ENCODE measurements at regions not wholly inside any gene's neighbourhood (a gene's known extent, or its start where the extent isn't known, plus 50 kb on each side); places are given as distances from the start of the nearest gene placed in this dataset.
A peak's percentile ranks its signal among the peaks of the same experiment; 100 is the strongest.

GRCh38 chr1:25022361-25023189 lies 92.5 kb upstream of the RUNX3 start (continued):
- TF ChIP-seq ZFP1 (CRISPR knock-in tag; IDR thresholded peaks at IDR 0.05) = no peak
- no peak for TF ChIP-seq THYN1 (CRISPR knock-in tag; IDR thresholded peaks at IDR 0.05; ENCODE audit: borderline replicate concordance, low read depth)
- TF ChIP-seq KDM5A (IDR thresholded peaks at IDR 0.05; ENCODE audit: borderline replicate concordance, low read length) = no peak

- POLR2A ChIA-PET = no interaction called here
- no peak; the same call in 2 of the 3 replicates for ATAC-seq
- Histone ChIP-seq H3K9ac (ENCODE audit: insufficient read depth, low read depth, low read length) (no peak overlapping the region), H3K4me3 (replicated peaks in 1 of 3; ENCODE audit: insufficient read depth in 1 of 3, low read depth in 2 of 3, low read length in 3 of 3) (peak overlapping the region in 1 of 3 experiments; percentile 69; a peak in 1 of 6 replicates), H3K4me1 (ENCODE audit: insufficient read depth, low read length) (peaks cover 25% of the 10 kb centered on the region), H3K27ac (ENCODE audit: extremely low read length, insufficient read depth, low read length) (no peak overlapping the region), H3K36me3 (replicated peaks in 1 of 2; ENCODE audit: control insufficient read depth in 1 of 2, insufficient read depth in 2 of 2, low read length in 2 of 2) (no peaks in the 10 kb centered on the region), H4K20me1 (ENCODE audit: insufficient read depth, low read length) (no peaks in the 10 kb centered on the region), H3K27me3 (ENCODE audit: control insufficient read depth in 1 of 2, insufficient read depth in 2 of 2, low read length in 2 of 2) (peaks cover 5 to 7% of the 10 kb centered on the region in 2 experiments; a peak in 3 of 5 replicates), H3K79me2 (ENCODE audit: insufficient read depth, low read length) (no peaks in the 10 kb centered on the region), H3K4me2 (ENCODE audit: low read depth, low read length) (peak overlapping the region; percentile 94), H3K9me3 (ENCODE audit: low read length) (no peaks in the 10 kb centered on the region), H2AFZ (ENCODE audit: low read length) (no peak overlapping the region)
- no peak for DNase-seq (ENCODE audit: low spot score)
- no TSS peak for BruUV-seq (replicated peaks)
- no peak for FAIRE-seq
- CTCF ChIA-PET (ENCODE audit: low intra/inter-chr PET ratio, low total read pairs) = no interaction called here
- peak; percentile 89 for TF ChIP-seq ZMYM3 (CRISPR knock-in tag; IDR thresholded peaks at IDR 0.05)
- TF ChIP-seq SMC3 (IDR thresholded peaks at IDR 0.05; ENCODE audit: low read length) = no peak
- no peak for TF ChIP-seq ZBTB25 (CRISPR knock-in tag; IDR thresholded peaks at IDR 0.05)
- no peak for TF ChIP-seq RARA (CRISPR knock-in tag; IDR thresholded peaks at IDR 0.05)
- no peak for TF ChIP-seq EEA1 (CRISPR knock-in tag; IDR thresholded peaks at IDR 0.05; ENCODE audit: borderline replicate concordance)
- TF ChIP-seq KDM1A (CRISPR knock-in tag; IDR thresholded peaks at IDR 0.05) = peak; percentile 38; the same call in 1 of the 2 replicates
- TF ChIP-seq NFAT5 (CRISPR knock-in tag; IDR thresholded peaks at IDR 0.05) = no peak
- TF ChIP-seq ZNF761 (CRISPR knock-in tag; conservative IDR thresholded peaks at IDR 0.05) = no peak
- peak; percentile 93 for TF ChIP-seq ZNF629 (CRISPR knock-in tag; conservative IDR thresholded peaks at IDR 0.05)
- TF ChIP-seq ZNF768 (CRISPR knock-in tag; IDR thresholded peaks at IDR 0.05) = peak; percentile 98
- intact Hi-C loops (cut with micrococcal nuclease; ENCODE audit: unreplicated experiment) = no loop called here
- WGBS (ENCODE audit: low lambda C conversion rate) = 37% methylated on average over 7 of the region's 9 CpGs
- in situ Hi-C loops (cut with HindIII; ENCODE audit: extremely low pct_ligation_motif_present, low pct_unique_long_range_greater_than_20kb) = no loop called here
These were observed 91.6 kb upstream of the RUNX3 start for GRCh38 chr1:25021591-25022215.

Data from HepG2 (cell line).